ENCODE measurements at regions not wholly inside any gene's neighbourhood (a gene's known extent, or its start where the extent isn't known, plus 50 kb on each side); places are given as distances from the start of the nearest gene placed in this dataset.

- Histone ChIP-seq H3K4me1 (ENCODE audit: insufficient read depth) (no peaks in the 10 kb centered on the region), H3K36me3 (ENCODE audit: insufficient read depth) (no peaks in the 10 kb centered on the region), H3F3A (replicated peaks; ENCODE audit: low read depth) (no peaks in the 10 kb centered on the region), H3K27me3 (ENCODE audit: insufficient read depth) (no peaks in the 10 kb centered on the region), H3K9me2 (ENCODE audit: insufficient read depth) (no peaks in the 10 kb centered on the region), H3K27ac (ENCODE audit: low read depth) (no peak overlapping the region), H4K20me1 (replicated peaks; ENCODE audit: insufficient read depth) (no peaks in the 10 kb centered on the region), H3K4me2 (no peak overlapping the region), H2AFZ (no peak overlapping the region), H3K4me3 (no peak overlapping the region), H3K79me2 (replicated peaks; ENCODE audit: insufficient read depth) (no peaks in the 10 kb centered on the region)
- H3K27ac Mint-ChIP-seq: no peak overlapping the region
- H3K27me3 Mint-ChIP-seq (ENCODE audit: insufficient read depth, low read depth, poor library complexity): no peaks in the 10 kb centered on the region
- H3K9me3 Mint-ChIP-seq: no peaks in the 10 kb centered on the region
- no peak overlapping the region for H3K4me3 Mint-ChIP-seq
- ATAC-seq (no peak), DNase-seq (ENCODE audit: low spot score) (no peak)
- TF ChIP-seq CREB1 (CRISPR knock-in tag; IDR thresholded peaks at IDR 0.05; ENCODE audit: low read depth): no peak
- TF ChIP-seq REST (IDR thresholded peaks at IDR 0.05; ENCODE audit: unreplicated experiment): no peak
- TF ChIP-seq EZH2phosphoT487 (IDR thresholded peaks at IDR 0.05; ENCODE audit: unreplicated experiment): no peak
- TF ChIP-seq EZH2 (IDR thresholded peaks at IDR 0.05; ENCODE audit: low read depth, unreplicated experiment): no peak
- no peak for TF ChIP-seq POLR2AphosphoS5 (IDR thresholded peaks at IDR 0.05; ENCODE audit: low read depth)
- no peak for TF ChIP-seq ETS1 (IDR thresholded peaks at IDR 0.05)
- TF ChIP-seq ZNF331 (CRISPR knock-in tag; IDR thresholded peaks at IDR 0.05; ENCODE audit: low read depth): no peak
- no peak for TF ChIP-seq STAT1 (IDR thresholded peaks at IDR 0.05; ENCODE audit: unreplicated experiment)
- no peak for TF ChIP-seq ZNF462 (CRISPR knock-in tag; IDR thresholded peaks at IDR 0.05)
- TF ChIP-seq CTCF (conservative IDR thresholded peaks at IDR 0.05; ENCODE audit: low read depth in 2 of 2): no peak
- no peak for TF ChIP-seq JUNB (IDR thresholded peaks at IDR 0.05; ENCODE audit: unreplicated experiment)
- TF ChIP-seq ZNF114 (CRISPR knock-in tag; IDR thresholded peaks at IDR 0.05): no peak
- TF ChIP-seq NANOG (IDR thresholded peaks at IDR 0.05; ENCODE audit: borderline replicate concordance): no peak
- H3K4me1 Mint-ChIP-seq: no peaks in the 10 kb centered on the region
- H3K36me3 Mint-ChIP-seq (ENCODE audit: low read depth): no peaks in the 10 kb centered on the region
Observed at GRCh38 chr17:13199425-13199824, 181.6 kb upstream of the ELAC2 start.
